NT2/D1 (cell line): ENCODE measurements at regions not wholly inside any gene's neighbourhood (a gene's known extent, or its start where the extent isn't known, plus 50 kb on each side); places are given as distances from the start of the nearest gene placed in this dataset.

Experiments
- SUZ12 ChIP-seq: IDR thresholded peaks from 2 replicates; pipeline ENCODE4 v1.6.1; 2011; ENCODE audit not compliant: insufficient read length, insufficient read depth; ENCODE audit errors: extremely low read depth
- YY1 ChIP-seq: IDR thresholded peaks from 2 replicates; pipeline ENCODE4 v1.6.1; 2011; ENCODE audit not compliant: insufficient read length, insufficient read depth

DNA sequence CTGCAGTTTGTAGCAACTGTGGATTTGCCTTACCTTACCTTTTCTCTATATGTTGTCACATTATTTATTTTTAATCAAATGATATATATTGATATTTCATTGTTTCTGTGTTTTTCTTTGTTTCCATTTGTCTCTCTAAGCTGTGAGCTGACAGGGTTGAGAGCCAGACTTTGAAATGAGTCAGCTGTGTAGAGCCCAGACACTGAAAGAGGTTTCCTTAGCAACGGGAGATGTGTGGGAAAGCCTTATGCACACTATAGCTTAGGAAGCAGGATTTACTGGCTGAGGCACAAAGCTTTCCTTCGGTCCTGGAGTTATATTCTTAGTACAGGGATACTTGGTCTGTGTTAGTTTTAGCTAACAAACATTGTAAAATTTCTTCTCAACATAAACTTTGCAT lies 192.2 kb downstream of the FGF13 start:
- TF ChIP-seq YY1 (no peak), SUZ12 (no peak)
